ENCODE measurements at regions not wholly inside any gene's neighbourhood (a gene's known extent, or its start where the extent isn't known, plus 50 kb on each side); places are given as distances from the start of the nearest gene placed in this dataset.

DNA sequence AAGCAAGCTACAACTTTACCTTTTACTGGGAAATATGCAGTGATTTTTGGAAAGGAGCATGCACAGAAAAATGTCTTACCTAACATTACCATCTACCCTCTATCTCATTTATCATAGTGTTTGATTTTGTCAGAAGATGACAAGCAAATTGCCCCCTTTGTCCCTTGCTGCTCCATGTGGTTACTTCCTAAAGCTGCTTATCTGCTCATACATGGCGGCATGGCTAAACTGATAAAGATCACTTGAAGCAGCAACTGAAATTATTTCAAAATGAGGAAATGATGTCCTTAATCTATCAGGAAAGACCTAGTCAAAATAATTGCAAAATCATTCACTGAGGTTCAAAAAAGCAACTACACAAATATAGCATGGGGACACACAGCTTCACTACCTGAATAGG, 1198.5 kb upstream of the SORCS1 start (continued):
- TF ChIP-seq, protein P1, sequence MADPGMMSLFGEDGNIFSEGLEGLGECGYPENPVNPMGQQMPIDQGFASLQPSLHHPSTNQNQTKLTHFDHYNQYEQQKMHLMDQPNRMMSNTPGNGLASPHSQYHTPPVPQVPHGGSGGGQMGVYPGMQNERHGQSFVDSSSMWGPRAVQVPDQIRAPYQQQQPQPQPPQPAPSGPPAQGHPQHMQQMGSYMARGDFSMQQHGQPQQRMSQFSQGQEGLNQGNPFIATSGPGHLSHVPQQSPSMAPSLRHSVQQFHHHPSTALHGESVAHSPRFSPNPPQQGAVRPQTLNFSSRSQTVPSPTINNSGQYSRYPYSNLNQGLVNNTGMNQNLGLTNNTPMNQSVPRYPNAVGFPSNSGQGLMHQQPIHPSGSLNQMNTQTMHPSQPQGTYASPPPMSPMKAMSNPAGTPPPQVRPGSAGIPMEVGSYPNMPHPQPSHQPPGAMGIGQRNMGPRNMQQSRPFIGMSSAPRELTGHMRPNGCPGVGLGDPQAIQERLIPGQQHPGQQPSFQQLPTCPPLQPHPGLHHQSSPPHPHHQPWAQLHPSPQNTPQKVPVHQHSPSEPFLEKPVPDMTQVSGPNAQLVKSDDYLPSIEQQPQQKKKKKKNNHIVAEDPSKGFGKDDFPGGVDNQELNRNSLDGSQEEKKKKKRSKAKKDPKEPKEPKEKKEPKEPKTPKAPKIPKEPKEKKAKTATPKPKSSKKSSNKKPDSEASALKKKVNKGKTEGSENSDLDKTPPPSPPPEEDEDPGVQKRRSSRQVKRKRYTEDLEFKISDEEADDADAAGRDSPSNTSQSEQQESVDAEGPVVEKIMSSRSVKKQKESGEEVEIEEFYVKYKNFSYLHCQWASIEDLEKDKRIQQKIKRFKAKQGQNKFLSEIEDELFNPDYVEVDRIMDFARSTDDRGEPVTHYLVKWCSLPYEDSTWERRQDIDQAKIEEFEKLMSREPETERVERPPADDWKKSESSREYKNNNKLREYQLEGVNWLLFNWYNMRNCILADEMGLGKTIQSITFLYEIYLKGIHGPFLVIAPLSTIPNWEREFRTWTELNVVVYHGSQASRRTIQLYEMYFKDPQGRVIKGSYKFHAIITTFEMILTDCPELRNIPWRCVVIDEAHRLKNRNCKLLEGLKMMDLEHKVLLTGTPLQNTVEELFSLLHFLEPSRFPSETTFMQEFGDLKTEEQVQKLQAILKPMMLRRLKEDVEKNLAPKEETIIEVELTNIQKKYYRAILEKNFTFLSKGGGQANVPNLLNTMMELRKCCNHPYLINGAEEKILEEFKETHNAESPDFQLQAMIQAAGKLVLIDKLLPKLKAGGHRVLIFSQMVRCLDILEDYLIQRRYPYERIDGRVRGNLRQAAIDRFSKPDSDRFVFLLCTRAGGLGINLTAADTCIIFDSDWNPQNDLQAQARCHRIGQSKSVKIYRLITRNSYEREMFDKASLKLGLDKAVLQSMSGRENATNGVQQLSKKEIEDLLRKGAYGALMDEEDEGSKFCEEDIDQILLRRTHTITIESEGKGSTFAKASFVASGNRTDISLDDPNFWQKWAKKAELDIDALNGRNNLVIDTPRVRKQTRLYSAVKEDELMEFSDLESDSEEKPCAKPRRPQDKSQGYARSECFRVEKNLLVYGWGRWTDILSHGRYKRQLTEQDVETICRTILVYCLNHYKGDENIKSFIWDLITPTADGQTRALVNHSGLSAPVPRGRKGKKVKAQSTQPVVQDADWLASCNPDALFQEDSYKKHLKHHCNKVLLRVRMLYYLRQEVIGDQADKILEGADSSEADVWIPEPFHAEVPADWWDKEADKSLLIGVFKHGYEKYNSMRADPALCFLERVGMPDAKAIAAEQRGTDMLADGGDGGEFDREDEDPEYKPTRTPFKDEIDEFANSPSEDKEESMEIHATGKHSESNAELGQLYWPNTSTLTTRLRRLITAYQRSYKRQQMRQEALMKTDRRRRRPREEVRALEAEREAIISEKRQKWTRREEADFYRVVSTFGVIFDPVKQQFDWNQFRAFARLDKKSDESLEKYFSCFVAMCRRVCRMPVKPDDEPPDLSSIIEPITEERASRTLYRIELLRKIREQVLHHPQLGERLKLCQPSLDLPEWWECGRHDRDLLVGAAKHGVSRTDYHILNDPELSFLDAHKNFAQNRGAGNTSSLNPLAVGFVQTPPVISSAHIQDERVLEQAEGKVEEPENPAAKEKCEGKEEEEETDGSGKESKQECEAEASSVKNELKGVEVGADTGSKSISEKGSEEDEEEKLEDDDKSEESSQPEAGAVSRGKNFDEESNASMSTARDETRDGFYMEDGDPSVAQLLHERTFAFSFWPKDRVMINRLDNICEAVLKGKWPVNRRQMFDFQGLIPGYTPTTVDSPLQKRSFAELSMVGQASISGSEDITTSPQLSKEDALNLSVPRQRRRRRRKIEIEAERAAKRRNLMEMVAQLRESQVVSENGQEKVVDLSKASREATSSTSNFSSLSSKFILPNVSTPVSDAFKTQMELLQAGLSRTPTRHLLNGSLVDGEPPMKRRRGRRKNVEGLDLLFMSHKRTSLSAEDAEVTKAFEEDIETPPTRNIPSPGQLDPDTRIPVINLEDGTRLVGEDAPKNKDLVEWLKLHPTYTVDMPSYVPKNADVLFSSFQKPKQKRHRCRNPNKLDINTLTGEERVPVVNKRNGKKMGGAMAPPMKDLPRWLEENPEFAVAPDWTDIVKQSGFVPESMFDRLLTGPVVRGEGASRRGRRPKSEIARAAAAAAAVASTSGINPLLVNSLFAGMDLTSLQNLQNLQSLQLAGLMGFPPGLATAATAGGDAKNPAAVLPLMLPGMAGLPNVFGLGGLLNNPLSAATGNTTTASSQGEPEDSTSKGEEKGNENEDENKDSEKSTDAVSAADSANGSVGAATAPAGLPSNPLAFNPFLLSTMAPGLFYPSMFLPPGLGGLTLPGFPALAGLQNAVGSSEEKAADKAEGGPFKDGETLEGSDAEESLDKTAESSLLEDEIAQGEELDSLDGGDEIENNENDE (IDR thresholded peaks at IDR 0.05; ENCODE audit: insufficient replicate concordance, low read length): no peak
- TF ChIP-seq RXRA (IDR thresholded peaks at IDR 0.05; ENCODE audit: insufficient read depth, low read depth, low read length) (no peak), SIX5 (IDR thresholded peaks at IDR 0.05; ENCODE audit: low read depth, low read length) (no peak), POLR2AphosphoS5 (IDR thresholded peaks at IDR 0.05; ENCODE audit: low read depth, low read length) (no peak)
